GM18498 (cell line): ENCODE measurements at regions not wholly inside any gene's neighbourhood (a gene's known extent, or its start where the extent isn't known, plus 50 kb on each side); places are given as distances from the start of the nearest gene placed in this dataset.
"Not testable (repeated sequence)": the region's sequence is repeated elsewhere in the genome, so short reads cannot be mapped to it uniquely, and the experiment has no call there.

Source experiments
- ATAC-seq: cut with Tn5 transposase; IDR thresholded peaks from one replicate; pipeline ENCODE4 v1.9.1; 2021; ENCODE audit warnings: mild to moderate bottlenecking, moderate library complexity; ENCODE audit not compliant: unreplicated experiment

DNA sequence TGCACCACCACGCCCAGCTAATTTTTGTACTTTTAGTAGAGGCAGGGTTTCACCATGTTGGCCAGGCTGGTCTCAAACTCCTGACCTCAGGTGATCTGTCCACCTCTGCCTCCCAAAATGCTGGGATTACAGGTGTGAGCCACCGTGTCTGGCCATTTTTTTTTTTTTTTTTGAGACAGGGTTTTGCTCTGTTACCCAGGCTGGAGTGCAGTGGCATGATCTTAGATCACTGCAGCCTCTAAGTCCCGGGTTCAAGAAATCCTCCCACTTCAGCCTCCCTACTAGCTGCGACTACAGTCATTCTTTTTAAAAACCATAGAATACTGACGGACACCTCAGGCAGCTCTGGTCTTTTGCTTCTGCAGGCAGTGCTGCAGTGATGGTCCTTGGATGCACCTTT, 54.9 kb upstream of the PTPN1 start:
- not testable (repeated sequence) for ATAC-seq

- no peak for ATAC-seq
Observed at GRCh38 chr20:50455656-50456451, 54.3 kb upstream of the PTPN1 start.

- no peak for ATAC-seq
Observed at GRCh38 chr20:50456452-50457324, 53.5 kb upstream of the PTPN1 start.

- no peak for ATAC-seq
Observed at GRCh38 chr20:50459124-50459918, 50.9 kb upstream of the PTPN1 start.

GRCh38 chr20:50460115-50460607, 50.0 kb upstream of the PTPN1 start:
- ATAC-seq = no peak
